ENCODE measurements at regions not wholly inside any gene's neighbourhood (a gene's known extent, or its start where the extent isn't known, plus 50 kb on each side); places are given as distances from the start of the nearest gene placed in this dataset.

DNA sequence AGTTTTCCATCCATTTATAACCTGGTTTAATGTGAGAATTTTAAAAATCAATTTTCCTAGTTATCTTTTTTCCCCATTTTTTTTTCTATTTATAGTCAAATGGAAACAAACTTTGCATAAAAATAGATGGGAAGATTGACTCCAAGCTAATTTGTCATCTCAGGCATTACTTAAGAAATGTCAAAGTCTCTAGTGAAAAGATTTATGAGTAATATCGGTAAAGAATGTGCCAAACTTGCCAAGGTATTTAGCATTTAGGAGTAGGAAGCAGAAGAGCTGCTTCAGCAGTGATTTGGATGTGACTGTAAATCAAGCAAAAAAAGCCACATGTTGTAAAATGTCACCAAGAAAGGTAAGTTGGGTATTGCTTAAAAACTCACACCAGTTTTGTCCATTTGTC, 108.6 kb downstream of the LACC1 start:
- Histone ChIP-seq H3K4me1 (ENCODE audit: control insufficient read depth in 1 of 2, low read depth in 2 of 2) (peaks cover 0 to 18% of the 10 kb centered on the region in 2 donors), H3K4me3 (no peak overlapping the region), H3K9me3 (no peaks in the 10 kb centered on the region), H3K36me3 (no peaks in the 10 kb centered on the region), H3K27me3 (replicated peaks; ENCODE audit: insufficient read depth) (no peaks in the 10 kb centered on the region), H3K27ac (no peak overlapping the region)
- no peak for ATAC-seq (ENCODE audit: insufficient number of reproducible peaks, low FRiP score, low read depth)
- DNase-seq (ENCODE audit: low spot score) = no peak
- TF ChIP-seq, protein P1, sequence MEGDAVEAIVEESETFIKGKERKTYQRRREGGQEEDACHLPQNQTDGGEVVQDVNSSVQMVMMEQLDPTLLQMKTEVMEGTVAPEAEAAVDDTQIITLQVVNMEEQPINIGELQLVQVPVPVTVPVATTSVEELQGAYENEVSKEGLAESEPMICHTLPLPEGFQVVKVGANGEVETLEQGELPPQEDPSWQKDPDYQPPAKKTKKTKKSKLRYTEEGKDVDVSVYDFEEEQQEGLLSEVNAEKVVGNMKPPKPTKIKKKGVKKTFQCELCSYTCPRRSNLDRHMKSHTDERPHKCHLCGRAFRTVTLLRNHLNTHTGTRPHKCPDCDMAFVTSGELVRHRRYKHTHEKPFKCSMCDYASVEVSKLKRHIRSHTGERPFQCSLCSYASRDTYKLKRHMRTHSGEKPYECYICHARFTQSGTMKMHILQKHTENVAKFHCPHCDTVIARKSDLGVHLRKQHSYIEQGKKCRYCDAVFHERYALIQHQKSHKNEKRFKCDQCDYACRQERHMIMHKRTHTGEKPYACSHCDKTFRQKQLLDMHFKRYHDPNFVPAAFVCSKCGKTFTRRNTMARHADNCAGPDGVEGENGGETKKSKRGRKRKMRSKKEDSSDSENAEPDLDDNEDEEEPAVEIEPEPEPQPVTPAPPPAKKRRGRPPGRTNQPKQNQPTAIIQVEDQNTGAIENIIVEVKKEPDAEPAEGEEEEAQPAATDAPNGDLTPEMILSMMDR (IDR thresholded peaks at IDR 0.05) = no peak

DNA sequence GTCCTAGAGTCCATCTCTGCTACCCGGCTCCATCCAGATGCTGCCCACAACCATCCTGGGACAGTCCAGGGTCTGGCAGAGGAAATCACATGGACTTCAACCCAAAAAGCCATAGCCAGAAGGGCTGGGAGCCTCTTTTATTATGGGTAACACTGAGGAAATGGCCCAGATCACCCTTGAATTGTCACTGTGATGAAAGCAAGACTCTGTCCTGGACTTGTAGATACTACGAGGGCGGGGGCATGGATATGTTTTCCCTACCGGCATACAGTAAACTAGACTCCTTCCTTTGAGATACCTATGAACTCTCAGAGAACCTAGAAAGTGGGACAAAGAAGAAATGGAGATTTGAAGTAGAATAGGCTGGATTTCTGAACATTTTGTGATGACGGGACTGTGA, 110.3 kb downstream of the LACC1 start:
- no peaks in the 10 kb centered on the region for H3K36me3 ChIP-seq
- DNase-seq (ENCODE audit: low spot score) = no peak
- H3K27me3 ChIP-seq (replicated peaks; ENCODE audit: insufficient read depth) = no peaks in the 10 kb centered on the region
- no peak overlapping the region for H3K4me3 ChIP-seq
- TF ChIP-seq, protein P1 (IDR thresholded peaks at IDR 0.05) = no peak
- peaks cover 7% of the 10 kb centered on the region for H3K9me3 ChIP-seq
- no peak for ATAC-seq (ENCODE audit: insufficient number of reproducible peaks, low FRiP score, low read depth)
- H3K4me1 ChIP-seq (ENCODE audit: control insufficient read depth in 1 of 2, low read depth in 2 of 2) = peaks cover 0 to 18% of the 10 kb centered on the region in 2 donors
- no peak overlapping the region for H3K27ac ChIP-seq

DNA sequence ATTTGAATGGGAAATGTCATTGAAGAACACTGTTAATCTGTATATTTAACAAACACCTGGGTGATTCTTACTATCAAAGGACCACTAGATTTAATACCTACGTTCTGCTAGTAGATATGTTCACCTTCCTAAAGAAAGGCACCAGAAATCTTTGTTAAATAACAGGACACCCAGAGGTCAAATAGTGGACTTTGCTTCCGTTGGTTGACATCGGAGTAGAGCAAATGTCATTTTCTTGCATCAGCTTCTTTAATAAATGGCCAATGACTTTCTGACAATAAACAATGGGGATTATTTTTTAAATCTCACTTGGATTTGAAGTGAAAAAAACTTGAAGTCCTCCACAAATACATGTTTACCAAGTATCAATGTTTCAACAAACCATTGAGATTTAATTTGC, 111.1 kb downstream of the LACC1 start:
- Histone ChIP-seq H3K4me1 (ENCODE audit: control insufficient read depth in 1 of 2, low read depth in 2 of 2) (peaks cover 0 to 16% of the 10 kb centered on the region in 2 donors), H3K4me3 (no peak overlapping the region), H3K27ac (no peak overlapping the region), H3K27me3 (replicated peaks; ENCODE audit: insufficient read depth) (no peaks in the 10 kb centered on the region), H3K36me3 (no peaks in the 10 kb centered on the region), H3K9me3 (peaks cover 11% of the 10 kb centered on the region)
- ATAC-seq (ENCODE audit: insufficient number of reproducible peaks, low FRiP score, low read depth) (no peak), DNase-seq (ENCODE audit: low spot score) (no peak)
- TF ChIP-seq, protein P1 (IDR thresholded peaks at IDR 0.05) = no peak

DNA sequence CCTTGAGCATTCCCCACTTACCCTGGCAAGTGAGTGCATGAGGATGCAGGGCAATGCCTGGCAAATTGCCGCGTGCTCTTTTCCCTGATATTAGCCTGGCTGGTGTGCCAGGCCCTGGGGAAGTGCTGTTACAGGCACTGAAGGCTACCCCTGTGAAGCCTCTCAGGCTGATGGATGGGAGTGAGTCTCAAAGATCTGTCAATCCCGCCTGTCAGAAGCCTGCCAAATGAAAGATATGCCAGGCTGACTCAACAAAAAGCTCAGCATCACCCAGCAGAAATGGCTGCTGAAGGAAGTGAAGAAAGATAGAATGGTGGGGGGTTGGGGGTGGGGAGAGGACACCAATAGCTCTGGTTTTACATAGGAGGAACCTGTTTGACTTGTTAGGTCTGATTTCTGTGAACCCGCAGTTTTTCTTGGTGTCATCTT, 112.1 kb downstream of the LACC1 start:
- TF ChIP-seq, protein P1 (IDR thresholded peaks at IDR 0.05) = no peak
- DNase-seq (ENCODE audit: low spot score) (no peak), ATAC-seq (ENCODE audit: insufficient number of reproducible peaks, low FRiP score, low read depth) (no peak)
- Histone ChIP-seq H3K27ac (no peak overlapping the region), H3K27me3 (replicated peaks; ENCODE audit: insufficient read depth) (no peaks in the 10 kb centered on the region), H3K36me3 (no peaks in the 10 kb centered on the region), H3K9me3 (peaks cover 11% of the 10 kb centered on the region), H3K4me3 (no peak overlapping the region), H3K4me1 (ENCODE audit: control insufficient read depth in 1 of 2, low read depth in 2 of 2) (peaks cover 6 to 15% of the 10 kb centered on the region in 2 donors)

DNA sequence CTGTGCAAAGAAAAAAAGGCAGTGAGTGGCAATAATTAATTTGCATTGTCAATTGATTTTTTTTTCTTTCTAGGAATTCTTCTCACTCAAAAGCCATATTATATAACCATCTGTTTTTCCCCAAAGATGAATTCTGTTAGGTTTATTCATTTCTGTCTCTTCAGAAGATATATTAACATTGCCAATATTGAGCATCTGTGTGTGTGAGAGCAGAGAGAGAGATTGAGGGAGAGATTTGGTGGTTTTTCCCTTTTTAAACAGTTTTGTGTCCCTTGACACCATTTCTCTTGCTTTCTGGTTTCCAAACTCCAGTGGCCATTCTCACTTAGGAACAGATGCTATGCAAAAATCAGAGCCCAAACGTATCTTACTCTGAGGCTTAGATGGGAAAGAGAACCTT, 112.5 kb downstream of the LACC1 start:
- Histone ChIP-seq H3K27me3 (replicated peaks; ENCODE audit: insufficient read depth) (no peaks in the 10 kb centered on the region), H3K27ac (no peak overlapping the region), H3K4me1 (ENCODE audit: control insufficient read depth in 1 of 2, low read depth in 2 of 2) (peaks cover 6 to 20% of the 10 kb centered on the region in 2 donors), H3K9me3 (peaks cover 11% of the 10 kb centered on the region), H3K4me3 (no peak overlapping the region), H3K36me3 (no peaks in the 10 kb centered on the region)
- no peak for ATAC-seq (ENCODE audit: insufficient number of reproducible peaks, low FRiP score, low read depth)
- TF ChIP-seq, protein P1 (IDR thresholded peaks at IDR 0.05) = no peak
- no peak for DNase-seq (ENCODE audit: low spot score)
